CMK (cell line): ENCODE measurements at regions not wholly inside any gene's neighbourhood (a gene's known extent, or its start where the extent isn't known, plus 50 kb on each side); places are given as distances from the start of the nearest gene placed in this dataset.
"Not testable (repeated sequence)": the region's sequence is repeated elsewhere in the genome, so short reads cannot be mapped to it uniquely, and the experiment has no call there.

Source experiments
- DNase-seq: peaks from one replicate; pipeline ENCODE4 v3.0.0-alpha.2; 2010; ENCODE audit warnings: low read depth

GRCh38 chr7:156063241-156063810 lies 251.1 kb upstream of the SHH start:
- DNase-seq = no peak

DNA sequence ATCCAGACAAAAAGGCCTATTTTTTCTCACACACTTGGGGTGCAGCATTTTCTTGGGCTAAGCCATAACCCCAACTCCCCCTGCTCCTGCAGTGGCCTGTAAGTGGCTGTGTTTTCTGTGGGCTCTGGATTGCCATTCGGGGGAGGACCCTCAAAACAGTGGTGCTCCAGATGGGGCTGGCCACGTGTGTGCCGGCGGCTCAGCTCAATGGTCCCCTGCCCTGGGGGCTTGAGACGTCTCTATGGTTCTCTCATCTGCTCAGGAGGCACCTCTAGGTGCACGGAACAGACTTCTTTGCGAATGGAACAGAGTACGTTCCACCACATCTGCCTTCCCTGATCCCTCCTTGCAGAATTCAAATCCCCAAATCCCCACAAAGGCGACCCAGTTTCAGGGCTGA lies 250.0 kb upstream of the SHH start:
- no peak for DNase-seq

DNA sequence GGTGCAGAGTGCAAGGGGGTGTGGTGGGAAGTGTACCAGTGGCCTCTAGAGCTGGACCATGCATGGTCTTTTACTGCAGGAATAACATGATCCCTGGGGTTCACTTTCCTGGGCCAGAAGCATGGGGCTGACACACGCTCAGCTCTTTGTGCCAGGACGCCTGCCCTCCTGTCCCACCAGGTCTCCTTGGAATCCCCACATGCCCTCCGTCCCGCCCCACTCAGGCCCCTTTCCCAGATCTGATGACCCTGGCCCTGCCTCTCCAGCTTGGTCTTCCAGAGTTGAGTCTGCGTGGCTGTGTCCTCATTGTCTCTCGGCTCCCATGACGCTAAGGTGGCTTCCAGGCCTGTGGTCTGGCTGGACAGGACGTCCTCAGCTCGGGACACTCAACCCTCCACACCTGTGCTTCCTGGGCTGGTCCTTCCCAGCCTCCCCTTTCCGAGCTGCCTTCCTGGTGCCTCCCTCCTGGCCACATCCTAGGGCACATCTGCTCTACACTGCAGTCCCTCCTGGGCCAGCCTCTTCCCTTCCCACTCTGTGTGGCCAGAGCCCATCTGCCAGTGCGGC lies 249.5 kb upstream of the SHH start:
- no peak for DNase-seq

DNA sequence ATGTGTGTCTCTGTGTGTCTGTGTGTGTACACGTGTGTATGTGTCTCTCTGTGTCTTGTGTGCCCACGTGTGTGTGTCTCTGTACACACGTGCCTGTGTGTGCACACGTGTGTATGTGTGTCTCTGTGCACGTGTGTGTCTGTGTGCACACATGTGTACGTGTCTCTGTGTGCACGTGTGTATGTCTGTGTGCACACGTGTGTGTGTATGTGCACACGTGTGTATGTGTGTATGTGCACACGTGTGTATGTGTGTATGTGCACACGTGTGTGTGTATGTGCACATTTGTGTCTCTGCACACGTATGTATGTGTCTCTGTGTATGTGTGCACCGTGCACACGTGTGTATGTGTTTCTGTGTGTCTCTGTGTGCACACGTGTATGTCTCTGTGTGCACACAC lies 248.7 kb upstream of the SHH start:
- DNase-seq = no peak

DNA sequence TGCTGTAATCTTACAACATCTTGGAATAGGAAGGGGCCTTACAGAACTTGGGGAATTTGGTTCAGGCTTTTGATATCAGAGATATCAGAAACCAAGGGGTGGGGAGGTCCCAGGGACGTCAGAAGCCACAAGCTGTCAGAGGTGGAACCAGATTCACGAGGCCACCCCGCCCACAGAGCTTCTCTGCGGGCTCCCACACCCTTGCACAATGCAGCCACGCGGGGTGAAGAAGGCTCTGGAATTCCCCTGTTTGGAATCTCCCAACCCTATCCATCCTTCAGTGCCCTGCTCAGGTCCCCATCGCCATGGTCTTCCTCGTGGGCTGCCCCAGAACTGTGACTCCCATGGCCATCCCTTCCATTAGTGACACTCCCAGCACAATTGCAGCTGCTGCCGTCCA lies 247.1 kb upstream of the SHH start:
- no peak for DNase-seq

GRCh38 chr7:156058248-156058647 lies 246.0 kb upstream of the SHH start:
- no peak for DNase-seq

GRCh38 chr7:156056534-156056933 lies 244.3 kb upstream of the SHH start:
- no peak for DNase-seq

- no peak for DNase-seq
Observed at GRCh38 chr7:156055206-156055822, 243.1 kb upstream of the SHH start.

DNA sequence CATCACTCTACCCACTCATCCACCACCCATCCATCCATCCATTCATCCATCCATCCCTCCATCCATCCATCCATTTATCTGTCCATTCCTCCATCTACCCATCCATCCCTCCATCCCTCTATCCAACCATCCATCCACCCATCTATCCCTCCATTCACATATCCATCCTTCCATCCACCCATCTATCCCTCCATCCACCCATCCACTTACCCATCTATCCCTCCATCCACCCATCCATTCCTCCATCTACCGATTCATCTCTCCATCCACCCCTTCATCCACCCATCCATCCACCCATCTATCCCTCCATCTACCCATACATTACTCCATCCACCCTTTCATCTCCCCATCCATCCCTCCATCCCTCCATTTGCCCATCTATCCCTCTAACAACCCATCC lies 239.6 kb upstream of the SHH start:
- no peak for DNase-seq

DNA sequence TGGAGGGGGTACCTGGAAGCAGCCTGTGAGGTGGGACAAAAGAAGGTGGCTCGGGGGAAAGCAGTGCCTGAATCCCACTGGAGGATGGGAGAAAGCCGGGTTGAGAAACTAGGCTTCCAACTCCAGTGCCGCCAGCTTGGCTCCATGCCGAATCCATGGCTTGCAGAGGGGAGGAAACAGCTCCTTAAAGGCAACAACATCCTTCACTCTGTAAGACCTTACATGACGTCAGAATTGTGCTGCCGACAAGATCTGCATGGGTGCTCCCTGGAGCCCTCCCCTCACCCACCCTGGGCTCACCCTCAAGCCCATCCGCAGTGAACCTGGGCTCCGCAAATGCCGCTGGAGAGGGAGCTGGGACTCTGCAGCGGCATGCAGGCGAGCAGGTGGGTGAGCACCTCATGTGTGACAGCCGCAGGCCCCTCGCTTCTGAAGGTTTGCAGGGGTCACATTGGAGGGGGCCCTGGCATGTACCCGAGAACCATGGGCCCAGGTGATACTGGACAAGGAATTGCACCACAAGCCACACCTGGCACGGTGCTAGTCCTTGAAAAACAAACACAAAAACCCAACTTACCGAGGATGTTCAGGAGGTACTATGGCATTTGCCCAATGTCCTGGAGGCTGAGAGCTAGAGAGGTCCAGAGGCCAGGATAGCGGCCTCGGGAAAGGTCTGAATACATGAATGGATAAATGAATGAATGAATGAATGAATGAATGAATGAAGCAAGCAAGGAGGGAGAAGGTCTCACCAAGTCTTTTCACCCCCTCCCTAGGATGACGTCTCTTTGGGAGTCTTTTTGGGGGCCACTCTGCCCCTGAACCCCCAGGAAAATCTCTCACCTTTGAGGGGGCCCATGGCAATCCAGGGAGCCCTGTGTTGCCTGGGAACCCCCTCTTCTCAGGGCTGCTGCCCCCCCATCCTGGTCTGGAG lies 238.6 kb upstream of the SHH start:
- DNase-seq = no peak

- no peak for DNase-seq
Observed at GRCh38 chr7:156049366-156049765, 237.1 kb upstream of the SHH start.

DNA sequence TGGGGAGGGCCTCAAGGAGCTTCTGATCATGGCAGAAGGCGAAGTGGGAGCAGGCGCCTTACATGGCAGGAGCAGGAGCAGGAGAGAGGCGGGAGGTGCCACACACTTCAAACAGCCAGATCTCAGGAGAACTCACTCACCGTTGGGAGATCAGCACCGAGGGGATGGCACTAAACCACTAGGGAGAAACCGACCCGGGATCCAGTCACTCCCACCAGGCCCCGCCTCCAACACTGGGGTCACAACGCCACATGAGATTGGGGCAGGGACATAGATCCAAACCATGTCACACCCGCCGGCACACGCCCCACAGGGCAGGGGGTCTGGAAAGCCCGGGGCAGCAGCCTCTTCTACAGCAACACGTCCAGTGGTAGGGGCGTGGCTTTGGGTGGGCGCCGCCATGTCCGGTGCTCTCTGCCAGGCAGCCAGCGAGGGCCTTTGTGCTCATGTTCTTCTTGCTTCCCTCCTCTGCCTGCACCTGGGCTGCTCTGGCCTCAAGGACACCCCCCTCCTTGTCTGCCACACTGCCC lies 233.8 kb upstream of the SHH start:
- DNase-seq = no peak

DNA sequence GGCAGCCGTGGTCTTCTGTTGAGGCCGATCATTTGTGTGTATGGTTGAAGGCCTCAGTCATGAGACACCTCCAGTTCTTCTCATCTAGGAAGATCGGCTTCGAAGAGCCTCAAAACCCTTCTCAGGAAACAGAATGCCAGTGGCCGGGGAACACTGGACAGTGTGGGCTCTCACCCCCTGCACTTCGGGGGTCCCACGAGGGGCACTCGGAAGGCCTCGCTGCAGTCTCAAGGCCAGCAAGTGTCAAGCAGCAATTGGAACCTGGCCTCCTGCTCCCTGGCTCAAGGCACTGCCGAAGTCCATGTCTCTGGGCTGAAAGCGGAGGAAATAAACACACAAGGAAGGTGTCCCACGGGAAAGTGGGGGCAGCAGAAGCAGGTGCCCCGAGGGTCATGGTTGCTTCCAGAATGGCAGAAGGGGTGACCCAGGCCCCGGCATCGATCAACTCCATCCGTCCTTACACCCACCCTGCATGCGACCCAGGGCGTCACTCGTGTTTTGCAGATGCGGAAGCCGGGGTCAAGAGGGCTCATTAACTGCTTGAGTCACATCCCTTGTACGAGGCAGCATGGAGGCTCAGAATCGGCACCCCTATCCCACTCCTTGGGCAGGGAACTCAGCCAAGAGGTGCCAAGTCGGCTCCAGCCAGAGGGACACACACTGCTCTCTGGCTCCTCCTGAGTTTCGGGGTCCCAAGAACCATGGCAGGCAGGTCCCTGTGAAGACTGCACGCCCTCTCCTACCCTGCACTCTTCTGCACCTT lies 231.3 kb upstream of the SHH start:
- no peak for DNase-seq

DNA sequence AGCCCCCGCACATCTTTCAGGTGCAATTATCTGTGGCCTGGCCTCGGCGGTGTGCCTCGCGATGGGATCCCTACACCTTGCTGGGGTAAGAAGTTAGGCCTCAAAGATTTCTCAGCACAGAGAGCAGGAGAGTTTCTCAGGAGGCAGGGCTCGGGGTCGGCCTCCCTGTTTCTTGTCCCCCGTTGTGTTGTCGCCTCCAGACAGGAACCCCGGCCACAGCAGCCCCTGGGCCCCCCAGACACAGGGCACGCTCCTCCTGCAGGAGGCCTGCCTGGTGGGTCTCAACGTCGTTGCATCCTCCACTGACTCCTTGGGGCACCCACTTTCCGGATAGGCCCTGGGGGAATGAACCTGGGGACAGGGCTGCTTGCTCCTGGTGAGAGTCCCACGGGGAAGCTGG lies 229.1 kb upstream of the SHH start:
- DNase-seq = no peak

DNA sequence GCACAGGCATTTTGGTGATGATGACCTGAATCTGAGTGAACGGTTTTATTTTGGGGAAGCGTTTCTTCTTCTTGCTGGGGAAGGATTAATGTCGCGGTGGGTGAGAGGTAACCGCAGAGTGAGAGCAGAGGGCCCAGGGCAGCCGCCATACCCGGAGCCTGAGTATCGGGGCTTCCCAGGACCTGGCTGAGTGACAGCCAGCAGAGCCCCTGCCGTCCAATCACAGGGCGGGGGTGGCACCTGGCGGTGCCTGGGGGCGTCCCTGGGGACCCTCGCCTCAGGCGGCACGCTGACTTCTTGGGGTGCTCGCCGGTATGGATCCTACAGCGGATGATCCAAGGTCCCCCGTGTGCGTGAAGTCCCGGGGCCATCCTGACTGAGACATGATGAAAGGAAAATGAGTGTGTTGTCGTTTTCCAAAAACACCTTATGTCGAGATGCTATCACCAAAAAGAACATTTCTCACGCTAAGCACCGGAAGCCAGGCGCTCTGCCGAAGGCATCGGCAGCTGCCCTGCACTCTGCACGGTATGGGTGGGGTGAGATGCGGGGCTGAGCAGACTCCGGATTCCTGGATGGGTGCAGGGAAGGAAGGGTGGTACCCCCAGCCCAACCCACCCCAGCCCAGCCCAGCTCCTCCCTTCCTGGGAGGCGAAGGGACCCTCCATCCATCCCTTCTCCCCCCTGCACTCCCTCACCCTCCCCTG lies 227.9 kb upstream of the SHH start:
- no peak for DNase-seq

DNA sequence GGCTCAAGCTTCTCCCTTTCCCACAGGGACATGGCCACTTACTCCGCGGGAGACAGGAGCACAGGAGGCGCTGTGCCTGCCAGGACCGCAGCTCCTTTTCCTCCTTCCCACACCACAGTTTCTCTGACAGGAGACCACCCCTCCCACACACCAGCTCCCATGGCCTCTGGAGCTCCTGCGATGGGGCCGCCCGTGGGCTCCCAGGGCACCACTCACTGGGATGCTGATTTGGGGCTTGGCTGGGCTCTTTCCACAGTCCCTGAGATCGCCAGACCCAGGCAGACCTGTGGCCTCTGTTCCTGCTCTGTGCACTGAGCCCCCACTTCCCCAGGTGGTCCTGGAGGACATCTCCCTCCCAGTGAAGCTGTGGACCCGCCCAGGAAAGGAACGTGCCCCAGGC lies 226.9 kb upstream of the SHH start:
- no peak for DNase-seq

DNA sequence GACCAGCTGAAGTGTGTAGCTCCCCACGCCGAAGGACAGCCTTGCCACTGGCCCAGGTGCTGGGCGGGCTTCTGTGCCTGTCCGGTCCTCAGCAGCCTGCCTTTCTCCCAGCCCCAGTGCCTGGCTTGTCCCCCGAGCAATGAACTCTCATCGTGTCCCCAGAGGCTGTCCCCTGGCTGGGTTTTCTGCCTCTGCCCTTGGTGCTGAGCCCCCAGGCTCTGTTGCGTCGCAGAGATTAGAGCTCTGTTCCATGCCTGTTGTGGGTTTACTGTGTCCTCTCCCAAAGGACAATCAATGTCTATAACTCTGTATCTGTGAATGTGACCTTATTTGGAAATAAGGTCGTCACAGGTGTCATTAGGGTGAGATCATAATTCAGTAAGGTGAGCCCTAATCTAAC lies 226.1 kb upstream of the SHH start:
- DNase-seq = no peak

GRCh38 chr7:156036153-156036552 lies 223.9 kb upstream of the SHH start:
- DNase-seq = no peak

- not testable (repeated sequence) for DNase-seq
Observed at GRCh38 chr7:156035387-156035786, 223.1 kb upstream of the SHH start.

DNA sequence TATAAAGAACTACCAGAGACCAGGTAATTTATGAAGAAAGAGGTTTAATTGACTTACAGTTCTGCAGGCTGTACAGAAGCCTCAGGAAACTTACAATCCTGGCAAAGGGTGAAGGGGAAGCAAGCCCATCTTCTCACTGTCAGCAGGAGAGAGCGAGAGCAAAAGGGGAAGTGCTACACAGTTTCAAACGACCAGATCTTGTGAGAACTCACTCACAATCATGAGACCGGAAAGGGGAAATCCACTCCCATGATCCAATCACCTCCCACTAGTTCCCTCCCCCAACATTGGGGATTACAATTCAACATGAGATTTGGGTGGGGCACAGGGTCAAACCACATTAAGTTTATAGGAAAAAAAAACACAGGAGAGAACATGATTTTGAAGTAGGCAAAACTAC lies 222.1 kb upstream of the SHH start:
- peak; percentile 27 for DNase-seq

DNA sequence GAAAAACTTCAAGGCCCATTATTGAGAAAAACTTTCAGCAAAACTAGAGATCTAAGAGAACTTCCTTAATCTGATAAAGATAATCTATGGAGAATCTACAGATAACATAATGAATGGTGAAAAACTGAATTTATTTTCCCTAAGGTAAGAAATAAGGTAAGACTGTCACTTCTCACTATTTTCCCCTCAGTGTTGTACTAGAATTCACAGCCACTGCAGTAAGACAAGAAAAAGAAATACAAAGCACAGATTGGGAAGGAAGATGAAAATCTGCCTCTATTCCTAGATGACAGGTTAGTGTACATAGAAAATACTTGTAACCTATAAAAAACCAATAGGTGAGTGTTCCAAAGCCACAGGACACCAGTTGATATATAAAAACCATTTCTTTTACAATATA lies 220.7 kb upstream of the SHH start:
- DNase-seq = no peak
